IgD-negative memory B cell (primary cell): ENCODE measurements at regions not wholly inside any gene's neighbourhood (a gene's known extent, or its start where the extent isn't known, plus 50 kb on each side); places are given as distances from the start of the nearest gene placed in this dataset.
"Not testable (repeated sequence)": the region's sequence is repeated elsewhere in the genome, so short reads cannot be mapped to it uniquely, and the experiment has no call there.

Experiments
- H3K27ac Mint-ChIP-seq, 3 donors: one replicate each; pipeline ENCODE4 v1.8.0; 2020 to 2022; ENCODE audit warnings: mild to moderate bottlenecking in 3 of 3, mixed read lengths in 3 of 3, moderate library complexity in 1 of 3
- H3K27me3 Mint-ChIP-seq: one replicate; pipeline ENCODE4 v1.8.0; 2021; ENCODE audit warnings: mixed read lengths
- H3K36me3 Mint-ChIP-seq: one replicate; pipeline ENCODE4 v1.8.0; 2020; ENCODE audit warnings: mild to moderate bottlenecking, mixed read lengths
- H3K4me1 Mint-ChIP-seq, 3 donors: one replicate each; pipeline ENCODE4 v1.8.0; 2020 to 2022; ENCODE audit warnings: mixed read lengths in 3 of 3, mild to moderate bottlenecking in 1 of 3
- H3K4me3 Mint-ChIP-seq, 4 donors: one replicate each; pipeline ENCODE4 v1.8.0; 2020 to 2022; ENCODE audit warnings: mild to moderate bottlenecking in 4 of 4, mixed read lengths in 4 of 4, moderate library complexity in 3 of 4
- H3K9me3 Mint-ChIP-seq, 3 donors: one replicate each; pipeline ENCODE4 v1.8.0; 2020 to 2021; ENCODE audit warnings: mixed read lengths in 3 of 3, mild to moderate bottlenecking in 1 of 3

- H3K36me3 Mint-ChIP-seq, result no peaks in the 10 kb centered on the region
- no peak overlapping the region for H3K27ac Mint-ChIP-seq
- H3K9me3 Mint-ChIP-seq, result peaks cover 2 to 9% (median 3%) of the 10 kb centered on the region in 3 donors
- H3K4me3 Mint-ChIP-seq, result no peak overlapping the region
- no peaks in the 10 kb centered on the region for H3K4me1 Mint-ChIP-seq
- H3K27me3 Mint-ChIP-seq, result no peaks in the 10 kb centered on the region
Measured at GRCh38 chr6:84953111-84953755, 188.8 kb upstream of the TBX18 start.

- H3K27me3 Mint-ChIP-seq, H3K27ac Mint-ChIP-seq, H3K9me3 Mint-ChIP-seq, H3K4me3 Mint-ChIP-seq, H3K4me1 Mint-ChIP-seq, H3K36me3 Mint-ChIP-seq: not testable (repeated sequence)
Measured at GRCh38 chr6:84944926-84945325, 180.5 kb upstream of the TBX18 start.

GRCh38 chr6:84943905-84944304 lies 179.5 kb upstream of the TBX18 start:
- Mint-ChIP-seq H3K9me3 (peaks cover 4 to 8% (median 8%) of the 10 kb centered on the region in 3 donors), H3K27me3 (no peaks in the 10 kb centered on the region)

GRCh38 chr6:84941609-84942008 lies 177.2 kb upstream of the TBX18 start:
- H3K9me3 Mint-ChIP-seq, result peaks cover 0 to 11% (median 4%) of the 10 kb centered on the region in 3 donors
- H3K4me3 Mint-ChIP-seq, H3K36me3 Mint-ChIP-seq, H3K27ac Mint-ChIP-seq, H3K4me1 Mint-ChIP-seq, H3K27me3 Mint-ChIP-seq: not testable (repeated sequence)

More at GRCh38 chr6:84943905-84944304, 179.5 kb upstream of the TBX18 start:
- Mint-ChIP-seq H3K36me3 (no peaks in the 10 kb centered on the region), H3K27ac (no peak overlapping the region), H3K4me3 (no peak overlapping the region), H3K4me1 (no peaks in the 10 kb centered on the region)

GRCh38 chr6:84929212-84929611 lies 164.8 kb upstream of the TBX18 start:
- no peaks in the 10 kb centered on the region for H3K36me3 Mint-ChIP-seq
- no peak overlapping the region for H3K27ac Mint-ChIP-seq
- H3K4me1 Mint-ChIP-seq, result no peaks in the 10 kb centered on the region
- no peak overlapping the region for H3K4me3 Mint-ChIP-seq
- no peaks in the 10 kb centered on the region for H3K27me3 Mint-ChIP-seq
- no peaks in the 10 kb centered on the region for H3K9me3 Mint-ChIP-seq

GRCh38 chr6:84927551-84927950 lies 163.2 kb upstream of the TBX18 start:
- H3K9me3 Mint-ChIP-seq, result no peaks in the 10 kb centered on the region
- H3K27ac Mint-ChIP-seq, result no peak overlapping the region
- H3K27me3 Mint-ChIP-seq, result no peaks in the 10 kb centered on the region
- no peaks in the 10 kb centered on the region for H3K36me3 Mint-ChIP-seq
- no peaks in the 10 kb centered on the region for H3K4me1 Mint-ChIP-seq
- no peak overlapping the region for H3K4me3 Mint-ChIP-seq

- Mint-ChIP-seq H3K27ac (no peak overlapping the region), H3K36me3 (no peaks in the 10 kb centered on the region)
Measured at GRCh38 chr6:84926189-84927155, 162.1 kb upstream of the TBX18 start.

GRCh38 chr6:84921891-84922290 lies 157.5 kb upstream of the TBX18 start:
- Mint-ChIP-seq H3K9me3 (peaks cover 0 to 5% (median 0%) of the 10 kb centered on the region in 3 donors), H3K4me3 (no peak overlapping the region), H3K27me3 (no peaks in the 10 kb centered on the region), H3K4me1 (no peaks in the 10 kb centered on the region), H3K27ac (no peak overlapping the region), H3K36me3 (no peaks in the 10 kb centered on the region)

More at GRCh38 chr6:84926189-84927155, 162.1 kb upstream of the TBX18 start:
- no peaks in the 10 kb centered on the region for H3K4me1 Mint-ChIP-seq
- H3K4me3 Mint-ChIP-seq, result no peak overlapping the region
- H3K27me3 Mint-ChIP-seq, result no peaks in the 10 kb centered on the region
- H3K9me3 Mint-ChIP-seq, result no peaks in the 10 kb centered on the region

- no peaks in the 10 kb centered on the region for H3K36me3 Mint-ChIP-seq
- no peaks in the 10 kb centered on the region for H3K4me1 Mint-ChIP-seq
- H3K27ac Mint-ChIP-seq, result no peak overlapping the region
- no peak overlapping the region for H3K4me3 Mint-ChIP-seq
- H3K27me3 Mint-ChIP-seq, result no peaks in the 10 kb centered on the region
- peaks cover 0 to 5% (median 2%) of the 10 kb centered on the region in 3 donors for H3K9me3 Mint-ChIP-seq
Measured at GRCh38 chr6:84920021-84920420, 155.6 kb upstream of the TBX18 start.

GRCh38 chr6:84916704-84917103 lies 152.3 kb upstream of the TBX18 start:
- H3K4me1 Mint-ChIP-seq, result no peaks in the 10 kb centered on the region
- H3K27me3 Mint-ChIP-seq, result no peaks in the 10 kb centered on the region
- H3K27ac Mint-ChIP-seq, result no peak overlapping the region
- H3K4me3 Mint-ChIP-seq, result no peak overlapping the region
- H3K9me3 Mint-ChIP-seq, result peaks cover 2 to 8% (median 4%) of the 10 kb centered on the region in 3 donors
- H3K36me3 Mint-ChIP-seq, result no peaks in the 10 kb centered on the region

- no peaks in the 10 kb centered on the region for H3K36me3 Mint-ChIP-seq
- no peak overlapping the region for H3K27ac Mint-ChIP-seq
- H3K4me1 Mint-ChIP-seq, result no peaks in the 10 kb centered on the region
- H3K9me3 Mint-ChIP-seq, result peaks cover 2 to 8% (median 4%) of the 10 kb centered on the region in 3 donors
- no peaks in the 10 kb centered on the region for H3K27me3 Mint-ChIP-seq
- H3K4me3 Mint-ChIP-seq, result no peak overlapping the region
Measured at GRCh38 chr6:84912472-84913322, 148.3 kb upstream of the TBX18 start.

- no peaks in the 10 kb centered on the region for H3K27me3 Mint-ChIP-seq
- H3K4me3 Mint-ChIP-seq, result no peak overlapping the region
- no peaks in the 10 kb centered on the region for H3K36me3 Mint-ChIP-seq
- H3K27ac Mint-ChIP-seq, result no peak overlapping the region
- no peaks in the 10 kb centered on the region for H3K4me1 Mint-ChIP-seq
- H3K9me3 Mint-ChIP-seq, result peaks cover 2 to 4% (median 3%) of the 10 kb centered on the region in 3 donors
Measured at GRCh38 chr6:84910906-84911607, 146.7 kb upstream of the TBX18 start.

- Mint-ChIP-seq H3K27me3 (no peaks in the 10 kb centered on the region), H3K9me3 (peaks cover 0 to 2% (median 0%) of the 10 kb centered on the region in 3 donors), H3K36me3 (no peaks in the 10 kb centered on the region), H3K27ac (no peak overlapping the region), H3K4me1 (no peaks in the 10 kb centered on the region), H3K4me3 (no peak overlapping the region)
Measured at GRCh38 chr6:84908304-84908904, 144.0 kb upstream of the TBX18 start.

GRCh38 chr6:84906514-84906913 lies 142.1 kb upstream of the TBX18 start:
- no peaks in the 10 kb centered on the region for H3K27me3 Mint-ChIP-seq
- H3K4me3 Mint-ChIP-seq, result no peak overlapping the region
- no peak overlapping the region for H3K27ac Mint-ChIP-seq
- H3K9me3 Mint-ChIP-seq, result no peaks in the 10 kb centered on the region
- H3K4me1 Mint-ChIP-seq, result no peaks in the 10 kb centered on the region
- no peaks in the 10 kb centered on the region for H3K36me3 Mint-ChIP-seq
